Astrocyte (in vitro differentiated cells and primary cell): ENCODE measurements at regions not wholly inside any gene's neighbourhood (a gene's known extent, or its start where the extent isn't known, plus 50 kb on each side); places are given as distances from the start of the nearest gene placed in this dataset.

Experiments used
- EZH2 ChIP-seq: IDR thresholded peaks from 2 replicates; pipeline ENCODE4 v1.6.1; 2012; ENCODE audit warnings: mild to moderate bottlenecking, low read length, inconsistent platforms; ENCODE audit not compliant: insufficient read depth
- TF ChIP-seq, protein P1 (sequence below): IDR thresholded peaks from 2 replicates; pipeline ENCODE4 v1.5.1; 2011; ENCODE audit warnings: low read depth, mild to moderate bottlenecking, inconsistent platforms, low read length, moderate library complexity; ENCODE audit not compliant: insufficient read depth

DNA sequence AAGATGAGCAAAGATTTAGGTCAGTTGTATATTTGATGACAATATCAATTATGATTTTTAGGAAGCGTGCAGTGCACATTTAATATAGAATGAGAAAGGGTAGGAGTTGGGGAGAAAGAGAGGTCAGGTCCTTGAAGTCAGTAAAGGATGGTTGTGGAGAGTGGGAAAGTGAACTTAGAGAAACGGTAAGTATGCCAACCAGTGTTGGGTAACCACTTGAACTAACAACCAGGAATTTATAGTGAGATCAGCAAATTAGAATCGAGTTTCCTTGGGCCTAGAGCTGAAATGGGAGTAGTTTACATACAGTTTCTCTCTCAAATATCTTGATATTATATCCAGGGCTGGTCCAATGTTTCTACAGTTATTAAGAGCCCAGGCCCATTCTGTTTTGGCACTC is 188.5 kb upstream of the RBMS3 start:
- TF ChIP-seq, protein P1, sequence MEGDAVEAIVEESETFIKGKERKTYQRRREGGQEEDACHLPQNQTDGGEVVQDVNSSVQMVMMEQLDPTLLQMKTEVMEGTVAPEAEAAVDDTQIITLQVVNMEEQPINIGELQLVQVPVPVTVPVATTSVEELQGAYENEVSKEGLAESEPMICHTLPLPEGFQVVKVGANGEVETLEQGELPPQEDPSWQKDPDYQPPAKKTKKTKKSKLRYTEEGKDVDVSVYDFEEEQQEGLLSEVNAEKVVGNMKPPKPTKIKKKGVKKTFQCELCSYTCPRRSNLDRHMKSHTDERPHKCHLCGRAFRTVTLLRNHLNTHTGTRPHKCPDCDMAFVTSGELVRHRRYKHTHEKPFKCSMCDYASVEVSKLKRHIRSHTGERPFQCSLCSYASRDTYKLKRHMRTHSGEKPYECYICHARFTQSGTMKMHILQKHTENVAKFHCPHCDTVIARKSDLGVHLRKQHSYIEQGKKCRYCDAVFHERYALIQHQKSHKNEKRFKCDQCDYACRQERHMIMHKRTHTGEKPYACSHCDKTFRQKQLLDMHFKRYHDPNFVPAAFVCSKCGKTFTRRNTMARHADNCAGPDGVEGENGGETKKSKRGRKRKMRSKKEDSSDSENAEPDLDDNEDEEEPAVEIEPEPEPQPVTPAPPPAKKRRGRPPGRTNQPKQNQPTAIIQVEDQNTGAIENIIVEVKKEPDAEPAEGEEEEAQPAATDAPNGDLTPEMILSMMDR = no peak
- TF ChIP-seq EZH2 = no peak
